SK-N-SH (cell line): ENCODE measurements at regions not wholly inside any gene's neighbourhood (a gene's known extent, or its start where the extent isn't known, plus 50 kb on each side); places are given as distances from the start of the nearest gene placed in this dataset.
A peak's percentile ranks its signal among the peaks of the same experiment; 100 is the strongest.
"Not testable (repeated sequence)": the region's sequence is repeated elsewhere in the genome, so short reads cannot be mapped to it uniquely, and the experiment has no call there.

Experiments
- CTCF ChIA-PET: fragments of 300-600, 350-600 bp; formaldehyde crosslinking; extraction: SDS; loops from one replicate; lab custom pipeline; 2021; lab: Yijun Ruan, JAX
- POLR2A ChIA-PET: fragments of 350-600 bp; sonication (Branson Sonifier 250); formaldehyde crosslinking; extraction: SDS; loops from one replicate; lab custom pipeline; 2020; ENCODE audit warnings: antibody characterized with exemption, inconsistent platforms; lab: Yijun Ruan, JAX
- DNase-seq: peaks from one replicate; pipeline ENCODE4 v3.0.0; 2012
- H2AFZ ChIP-seq: fragments of 200-600 bp; sonication (generic); 2 replicates; pipeline ENCODE4 v1.8.1; 2016; ENCODE audit warnings: antibody characterized with exemption, mild to moderate bottlenecking, low read depth
- H3F3A ChIP-seq: fragments of 200-600 bp; sonication (generic); replicated peaks from 2 replicates; pipeline ENCODE3; 2016; ENCODE audit warnings: antibody characterized with exemption, mild to moderate bottlenecking; ENCODE audit not compliant: insufficient read depth
- H3K27ac ChIP-seq, 2 experiments: fragments of 200-500 bp in 1 of 2; fragments of 200-600 bp in 1 of 2; sonication (Bioruptor generic) in 1 of 2; sonication (generic), shearing (Covaris generic) in 1 of 2; 2 replicates each; pipeline versions ENCODE4 v1.5.1 to v1.6.1; 2014 to 2016; ENCODE audit warnings: low read depth in 2 of 2, inconsistent platforms in 1 of 2, low read length in 1 of 2, mild to moderate bottlenecking in 1 of 2, mixed read lengths in 1 of 2
- H3K27me3 ChIP-seq: fragments of 200-600 bp; sonication (generic), shearing (Covaris generic); 2 replicates; pipeline ENCODE4 v1.6.1; 2016; ENCODE audit warnings: mixed run types; ENCODE audit not compliant: insufficient read depth
- H3K36me3 ChIP-seq, 2 experiments: fragments of 200-500 bp in 1 of 2; fragments of 200-600 bp in 1 of 2; sonication (Bioruptor generic) in 1 of 2; sonication (generic) in 1 of 2; replicated peaks in 1 of 2; 2 replicates each; pipeline versions ENCODE3 to v1.5.1; 2014 to 2016; ENCODE audit warnings: low read length in 1 of 2, mild to moderate bottlenecking in 1 of 2; ENCODE audit not compliant: insufficient read depth in 2 of 2, control insufficient read depth in 1 of 2
- H3K4me1 ChIP-seq, 2 experiments: fragments of 200-500 bp in 1 of 2; fragments of 200-600 bp in 1 of 2; sonication (Bioruptor generic) in 1 of 2; sonication (generic), shearing (Covaris generic) in 1 of 2; 2 replicates each; pipeline versions ENCODE4 v1.5.1 to v1.6.1; 2014 to 2016; ENCODE audit warnings: low read depth in 1 of 2, low read length in 1 of 2, mixed run types in 1 of 2; ENCODE audit not compliant: insufficient read depth in 2 of 2, control insufficient read depth in 1 of 2
- H3K4me2 ChIP-seq: fragments of 200-600 bp; sonication (generic), shearing (Covaris generic); 2 replicates; pipeline ENCODE4 v1.6.1; 2017; ENCODE audit warnings: mixed run types
- H3K4me3 ChIP-seq, 2 experiments: fragments of 200-500 bp in 1 of 2; fragments of 200-600 bp in 1 of 2; sonication (Bioruptor generic) in 1 of 2; sonication (generic), shearing (Covaris generic) in 1 of 2; 2 replicates each; pipeline versions ENCODE4 v1.5.1 to v1.8.1; 2014 to 2016; ENCODE audit warnings: low read depth in 2 of 2, inconsistent platforms in 1 of 2, low read length in 1 of 2, mild to moderate bottlenecking in 1 of 2, mixed read lengths in 1 of 2, moderate library complexity in 1 of 2
- H3K79me2 ChIP-seq: fragments of 200-600 bp; sonication (generic); 2 replicates; pipeline ENCODE4 v1.8.1; 2017; ENCODE audit warnings: mild to moderate bottlenecking; ENCODE audit not compliant: insufficient read depth
- H3K9ac ChIP-seq: fragments of 200-600 bp; sonication (generic); 2 replicates; pipeline ENCODE4 v1.6.1; 2017; ENCODE audit warnings: mixed run types
- H3K9me2 ChIP-seq: fragments of 200-600 bp; sonication (generic); 2 replicates; pipeline ENCODE4 v1.6.1; 2017; ENCODE audit warnings: mixed run types
- H3K9me3 ChIP-seq: fragments of 200-600 bp; sonication (generic); 2 replicates; pipeline ENCODE4 v1.6.1; 2017; ENCODE audit warnings: mixed run types, mild to moderate bottlenecking, moderate library complexity
- H4K20me1 ChIP-seq: fragments of 200-600 bp; sonication (generic); 2 replicates; pipeline ENCODE4 v1.6.1; 2017; ENCODE audit warnings: mild to moderate bottlenecking, mixed run types; ENCODE audit not compliant: insufficient read depth
- FOXM1 ChIP-seq: IDR thresholded peaks from 2 replicates; pipeline ENCODE4 v1.4.0; 2012; ENCODE audit warnings: low read depth, mild to moderate bottlenecking
- JUND ChIP-seq: IDR thresholded peaks from 2 replicates; pipeline ENCODE4 v1.4.0; 2012
- MEF2A ChIP-seq: IDR thresholded peaks from 2 replicates; pipeline ENCODE4 v1.4.0; 2012; ENCODE audit warnings: low read depth, borderline replicate concordance
- REST ChIP-seq: IDR thresholded peaks from 2 replicates; pipeline ENCODE4 v1.6.1; 2012; ENCODE audit warnings: mild to moderate bottlenecking, low read depth, low read length, moderate library complexity
- WGBS: methylation state at CpG from one replicate; pipeline ENCODE4 v1.1.6; 2017; ENCODE audit warnings: low lambda C conversion rate; 5-methylcytosine and 5-hydroxymethylcytosine counted together

- 24% methylated on average over 5 of the region's 5 CpGs for WGBS
- Histone ChIP-seq H3K4me3 (no peak overlapping the region), H3K9ac (no peak overlapping the region), H3K36me3 (no peaks in the 10 kb centered on the region), H2AFZ (no peak overlapping the region), H3K27ac (no peak overlapping the region), H3K9me3 (no peaks in the 10 kb centered on the region), H3K79me2 (no peaks in the 10 kb centered on the region), H4K20me1 (no peaks in the 10 kb centered on the region), H3K9me2 (no peaks in the 10 kb centered on the region), H3F3A (no peaks in the 10 kb centered on the region), H3K4me1 (no peaks in the 10 kb centered on the region), H3K4me2 (no peak overlapping the region), H3K27me3 (no peaks in the 10 kb centered on the region)
- no peak for DNase-seq
- POLR2A ChIA-PET: no interaction called here
- CTCF ChIA-PET: no interaction called here
- TF ChIP-seq JUND: no peak
- TF ChIP-seq REST: 0 out of 2 replicates have a peak, but pooled peaks have one; percentile 54
Measured at GRCh38 chr3:16770021-16770420, 114.7 kb upstream of the PLCL2 start.

GRCh38 chr3:16770792-16771191 lies 114.0 kb upstream of the PLCL2 start:
- no peak for TF ChIP-seq FOXM1
- TF ChIP-seq MEF2A: no peak
- no peak for DNase-seq
- Histone ChIP-seq H3K9me2 (no peaks in the 10 kb centered on the region), H3K9ac (no peak overlapping the region), H3K27ac (no peak overlapping the region), H3K9me3 (no peaks in the 10 kb centered on the region), H3K36me3 (no peaks in the 10 kb centered on the region), H3K4me1 (no peaks in the 10 kb centered on the region), H3F3A (no peaks in the 10 kb centered on the region), H3K4me3 (no peak overlapping the region), H4K20me1 (no peaks in the 10 kb centered on the region), H3K4me2 (no peak overlapping the region), H3K27me3 (no peaks in the 10 kb centered on the region), H3K79me2 (no peaks in the 10 kb centered on the region), H2AFZ (no peak overlapping the region)
- POLR2A ChIA-PET: no interaction called here
- CTCF ChIA-PET: no interaction called here
- WGBS: 29% methylated on average over 4 of the region's 4 CpGs

GRCh38 chr3:16773594-16773993 lies 111.2 kb upstream of the PLCL2 start:
- H3K9me2 ChIP-seq, H3K79me2 ChIP-seq, H3K27ac ChIP-seq, H3K36me3 ChIP-seq, POLR2A ChIA-PET, H3K4me1 ChIP-seq, H3K4me3 ChIP-seq, H2AFZ ChIP-seq, DNase-seq, H3K4me2 ChIP-seq, H3K9ac ChIP-seq, H3K9me3 ChIP-seq, H3F3A ChIP-seq, H3K27me3 ChIP-seq, H4K20me1 ChIP-seq, CTCF ChIA-PET: not testable (repeated sequence)
- 67% methylated on average over 1 of the region's 15 CpGs for WGBS

GRCh38 chr3:16774536-16774935 lies 110.2 kb upstream of the PLCL2 start:
- CTCF ChIA-PET: not testable (repeated sequence)

More at GRCh38 chr3:16774536-16774935, 110.2 kb upstream of the PLCL2 start:
- H3K9me3 ChIP-seq, H2AFZ ChIP-seq, H3K79me2 ChIP-seq, H3K27me3 ChIP-seq, DNase-seq, H3K4me2 ChIP-seq, POLR2A ChIA-PET, H4K20me1 ChIP-seq, H3F3A ChIP-seq, H3K9me2 ChIP-seq, H3K4me1 ChIP-seq, H3K9ac ChIP-seq, H3K27ac ChIP-seq, H3K4me3 ChIP-seq, H3K36me3 ChIP-seq: not testable (repeated sequence)
- WGBS: 72% methylated on average over 11 of the region's 11 CpGs
